ENCODE measurements at regions not wholly inside any gene's neighbourhood (a gene's known extent, or its start where the extent isn't known, plus 50 kb on each side); places are given as distances from the start of the nearest gene placed in this dataset.
A peak's percentile ranks its signal among the peaks of the same experiment; 100 is the strongest.

DNA sequence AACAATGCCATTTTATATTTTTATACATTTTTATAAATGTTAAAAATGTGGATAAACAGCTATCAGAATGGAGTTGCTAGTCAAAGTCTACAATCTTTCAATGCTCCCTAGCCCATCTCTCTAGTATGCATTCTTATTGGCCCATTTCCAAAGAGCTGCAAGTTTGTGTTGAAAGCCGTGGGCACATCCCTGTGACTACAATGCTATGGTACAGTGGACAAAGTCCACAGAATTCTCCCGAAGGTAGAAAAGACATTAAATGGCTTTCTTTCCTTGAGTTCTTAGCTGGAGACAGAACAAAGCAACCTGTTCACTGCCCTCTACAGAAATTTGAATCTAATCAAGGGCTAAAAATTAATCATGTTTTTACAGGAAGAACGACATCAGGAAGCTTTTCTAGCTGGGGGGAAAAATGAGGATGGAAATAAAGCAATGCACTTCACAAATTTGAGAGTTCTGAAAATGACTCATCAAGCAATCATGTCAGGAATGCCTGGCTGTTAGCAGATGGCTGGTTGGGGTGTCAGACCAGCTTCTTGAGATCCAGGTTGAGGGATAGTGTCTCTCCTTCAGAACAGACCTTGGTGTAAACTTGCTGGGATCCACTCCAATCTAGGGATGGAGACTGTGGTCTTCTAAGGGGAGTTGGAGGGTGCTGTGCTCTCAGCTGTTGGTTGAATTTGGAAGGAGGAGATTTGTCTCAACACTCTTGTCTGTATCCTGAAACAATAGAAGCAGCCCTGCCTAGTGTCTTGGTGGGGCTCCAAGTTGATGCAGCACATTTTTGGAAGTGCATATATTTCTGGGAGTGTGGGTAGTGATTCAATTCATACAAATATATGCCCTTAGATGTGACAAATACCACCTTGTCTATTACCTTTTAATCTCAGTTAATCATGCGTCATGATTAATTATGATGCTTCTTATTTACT is 143.4 kb upstream of the PHACTR1 start:
- no peak overlapping the region for H4K8ac ChIP-seq (ENCODE audit: extremely low read depth, insufficient read depth, low read length)
- peaks cover 2 to 4% (median 3%) of the 10 kb centered on the region in 4 experiments; a peak in 5 of 7 replicates for H3K4me1 ChIP-seq (replicated peaks in 1 of 4; ENCODE audit: control insufficient read depth in 3 of 4, insufficient read depth in 4 of 4, low read length in 3 of 4)
- H4K20me1 ChIP-seq (replicated peaks in 1 of 2; ENCODE audit: control insufficient read depth in 1 of 2, insufficient read depth in 2 of 2, low read length in 2 of 2), result no peaks in the 10 kb centered on the region
- no peak overlapping the region for H2AK5ac ChIP-seq (ENCODE audit: low read depth, low read length)
- H3K4ac ChIP-seq (replicated peaks; ENCODE audit: insufficient read length, low read depth, low read length), result no peak overlapping the region
- H3K36me3 ChIP-seq (ENCODE audit: control insufficient read depth in 2 of 4, insufficient read depth in 4 of 4, low read length in 3 of 4), result no peaks in the 10 kb centered on the region
- no peak overlapping the region for H3K23ac ChIP-seq (ENCODE audit: insufficient read length)
- CTCF ChIA-PET (ENCODE audit: partially characterized antibody), result interaction anchor here (0.8 to 1.5 kb wide), 5 partner anchors 19 to 917 kb away, joined by 3 to 7 read pairs (median 5); no protein-coding TSS in a partner anchor
- H4K91ac ChIP-seq (replicated peaks; ENCODE audit: insufficient read length, low read length), result no peak overlapping the region
- H2BK12ac ChIP-seq (ENCODE audit: low read depth, low read length), result no peak overlapping the region; the same call in 1 of the 2 replicates
- WGBS, 2 experiments (ENCODE audit: extremely low coverage in 1 of 2, insufficient coverage in 1 of 2, insufficient read length in 1 of 2, insufficient replicate concordance in 2 of 2, low coverage in 1 of 2, low lambda C conversion rate in 2 of 2, missing lambda C conversion rate in 1 of 2), result 84% methylated on average over 4 of the region's 4 CpGs; no CpG with 5 or more reads in 1 of the 2 experiments
- H2BK20ac ChIP-seq (ENCODE audit: low read length), result no peak overlapping the region; the same call in 1 of the 2 replicates
- no peaks in the 10 kb centered on the region for H3K79me1 ChIP-seq (ENCODE audit: low read depth, low read length)
- no peak overlapping the region for H3K9ac ChIP-seq (replicated peaks in 1 of 4; ENCODE audit: extremely low read depth in 1 of 4, low read depth in 3 of 4, low read length in 3 of 4)
- no peak overlapping the region for H3K27ac ChIP-seq (ENCODE audit: low read depth, low read length)
- H3K14ac ChIP-seq (ENCODE audit: insufficient read length), result no peak overlapping the region
- no peak overlapping the region for H2BK15ac ChIP-seq (ENCODE audit: low read length)
- H3K23me2 ChIP-seq (ENCODE audit: low read depth, low read length), result no peaks in the 10 kb centered on the region
- no peaks in the 10 kb centered on the region for H3K79me2 ChIP-seq (ENCODE audit: control insufficient read depth in 1 of 2, insufficient read depth in 2 of 2, low read length in 2 of 2)
- H3K9me3 ChIP-seq (ENCODE audit: insufficient read depth in 2 of 2, low read depth in 1 of 2, low read length in 1 of 2), result no peaks in the 10 kb centered on the region
- no peak overlapping the region for H2BK5ac ChIP-seq (ENCODE audit: low read depth, low read length)
- DNase-seq (ENCODE audit: low read depth in 1 of 2, low spot score in 2 of 2), result no peak
- H3K18ac ChIP-seq (ENCODE audit: extremely low read depth, low read length), result peak overlapping the region; percentile 39; the same call in 1 of the 2 replicates
- 0 out of 4 replicates have a peak overlapping the region, but pooled peaks of 1 of the 2 experiments have one; percentile 29 for H3K4me2 ChIP-seq (ENCODE audit: insufficient read depth in 1 of 2, low read depth in 2 of 2, low read length in 2 of 2)
- H2AFZ ChIP-seq (ENCODE audit: low read length), result peak overlapping the region; percentile 96; the same call in 1 of the 2 replicates
- TF ChIP-seq JUN (IDR thresholded peaks at IDR 0.05; ENCODE audit: low read depth, low read length) (0 out of 2 replicates have a peak, but pooled peaks have one; percentile 61), JUND (IDR thresholded peaks at IDR 0.05; ENCODE audit: low read length) (peak; percentile 95), EGR1 (IDR thresholded peaks at IDR 0.05; ENCODE audit: borderline replicate concordance, low read depth, low read length) (no peak), TEAD4 (IDR thresholded peaks at IDR 0.05; ENCODE audit: low read depth, low read length) (peak; percentile 75), ZNF274 (IDR thresholded peaks at IDR 0.05; ENCODE audit: borderline replicate concordance, extremely low read depth, low read length) (no peak)
- TF ChIP-seq, protein P1, sequence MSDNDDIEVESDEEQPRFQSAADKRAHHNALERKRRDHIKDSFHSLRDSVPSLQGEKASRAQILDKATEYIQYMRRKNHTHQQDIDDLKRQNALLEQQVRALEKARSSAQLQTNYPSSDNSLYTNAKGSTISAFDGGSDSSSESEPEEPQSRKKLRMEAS (IDR thresholded peaks at IDR 0.05), result no peak
- H3K4me3 ChIP-seq (ENCODE audit: extremely low read depth in 1 of 4, insufficient read depth in 2 of 4, low read depth in 3 of 4, low read length in 4 of 4), result no peak overlapping the region
- H3K56ac ChIP-seq (replicated peaks; ENCODE audit: insufficient read length, low read depth, low read length), result no peak overlapping the region
- no peaks in the 10 kb centered on the region for H3K27me3 ChIP-seq (replicated peaks in 1 of 4; ENCODE audit: control insufficient read depth in 3 of 4, extremely low read depth in 1 of 4, insufficient read depth in 3 of 4, low read length in 3 of 4)
- no peak overlapping the region for H2BK120ac ChIP-seq (replicated peaks; ENCODE audit: low read depth, low read length)
- H4K5ac ChIP-seq (ENCODE audit: insufficient read length, low read depth, low read length), result no peak overlapping the region
- POLR2A ChIA-PET (ENCODE audit: partially characterized antibody), result no interaction called here
- peak; percentile 66 for FAIRE-seq

Measured in H1 (cell line).